OCI-LY3 (cell line): ENCODE measurements at regions not wholly inside any gene's neighbourhood (a gene's known extent, or its start where the extent isn't known, plus 50 kb on each side); places are given as distances from the start of the nearest gene placed in this dataset.

Experiments used
- CTCF ChIP-seq: fragments of 200-600, 300-600 bp; sonication (generic); IDR thresholded peaks from 2 replicates; pipeline ENCODE4 v1.5.1; 2014; ENCODE audit warnings: antibody characterized with exemption, low read length, low read depth
- EZH2phosphoT487 ChIP-seq: fragments of 200-600 bp; shearing (Covaris generic); IDR thresholded peaks from 2 replicates; pipeline ENCODE4 v1.6.1; 2018; ENCODE audit warnings: antibody characterized with exemption, mixed run types, low read depth

DNA sequence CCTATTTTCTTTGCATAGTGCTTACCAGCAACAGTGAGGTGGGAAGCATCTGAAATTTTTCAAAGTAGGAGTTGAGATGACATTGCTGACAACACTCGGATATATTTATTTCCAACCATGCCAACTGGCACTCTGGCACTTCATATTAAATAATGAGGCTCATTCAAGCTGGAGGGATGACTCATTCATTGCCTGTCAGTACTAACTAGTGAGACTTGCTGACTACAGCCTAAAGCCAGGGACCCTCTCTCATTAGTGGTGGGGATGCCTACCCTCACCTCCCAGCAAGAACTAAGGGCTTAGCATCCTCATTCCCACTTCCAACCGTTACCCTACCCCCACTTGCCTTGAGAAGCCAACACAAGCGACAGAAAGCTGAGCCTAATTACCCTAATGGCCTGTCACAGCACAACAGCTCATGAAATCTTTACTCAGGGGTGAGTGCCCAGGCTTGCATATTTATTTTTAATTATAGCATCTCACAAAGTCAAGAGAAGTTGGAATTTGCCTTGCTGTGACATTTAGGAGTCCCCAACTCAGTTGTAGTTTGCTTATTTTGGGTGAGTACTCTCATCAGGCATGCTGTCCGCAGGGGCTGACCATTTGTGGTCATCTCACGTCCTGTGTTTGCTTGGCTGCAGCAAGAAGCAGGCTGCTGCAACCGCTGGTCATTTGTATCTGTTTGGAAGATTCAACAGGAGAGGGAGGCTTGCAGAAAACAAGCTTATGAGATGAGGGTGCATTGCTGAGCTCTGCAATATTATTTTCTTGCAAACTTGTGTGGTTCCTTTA is 181.6 kb upstream of the POU2AF2 start:
- TF ChIP-seq CTCF (no peak), EZH2phosphoT487 (no peak)
